CD14-positive monocyte (primary cell): ENCODE measurements at regions not wholly inside any gene's neighbourhood (a gene's known extent, or its start where the extent isn't known, plus 50 kb on each side); places are given as distances from the start of the nearest gene placed in this dataset.

Experiments used
- DNase-seq, 3 donors: peaks; one replicate each; pipeline ENCODE4 v3.0.0-alpha.2; 2011 to 2022
- H2AFZ ChIP-seq: 2 replicates; pipeline ENCODE4 v1.6.0; 2012; ENCODE audit warnings: mild to moderate bottlenecking, low read depth, low read length, inconsistent platforms; ENCODE audit not compliant: insufficient read depth, poor library complexity, severe bottlenecking
- H3K27ac ChIP-seq, 2 donors: 1 replicate in 1 of 2; 2 replicates in 1 of 2; pipeline ENCODE4 v1.5.1; 2012 to 2013; ENCODE audit warnings: low read length in 2 of 2, control low read depth in 1 of 2, inconsistent platforms in 1 of 2, low read depth in 1 of 2, mild to moderate bottlenecking in 1 of 2
- H3K27me3 ChIP-seq, 2 donors: one replicate each; pipeline versions ENCODE4 v1.6.0 to v1.6.1; 2011 to 2013; ENCODE audit warnings: low read length in 2 of 2; ENCODE audit not compliant: control insufficient read depth in 2 of 2, insufficient read depth in 2 of 2
- H3K36me3 ChIP-seq, 2 donors: replicated peaks in 1 of 2; 1 replicate in 1 of 2; 2 replicates in 1 of 2; pipeline versions ENCODE4 v1.5.1 to v1.6.1; 2012 to 2013; ENCODE audit warnings: low read length in 2 of 2, control low read depth in 1 of 2, inconsistent platforms in 1 of 2, mild to moderate bottlenecking in 1 of 2; ENCODE audit not compliant: insufficient read depth in 2 of 2, control insufficient read depth in 1 of 2
- H3K4me1 ChIP-seq, 2 donors: 1 replicate in 1 of 2; 2 replicates in 1 of 2; pipeline versions ENCODE4 v1.5.1 to v1.6.1; 2012 to 2013; ENCODE audit warnings: low read length in 2 of 2, control low read depth in 1 of 2, inconsistent platforms in 1 of 2, mild to moderate bottlenecking in 1 of 2, moderate library complexity in 1 of 2; ENCODE audit not compliant: insufficient read depth in 2 of 2, control insufficient read depth in 1 of 2
- H3K4me2 ChIP-seq: replicated peaks from 2 replicates; pipeline ENCODE3; 2012; ENCODE audit warnings: low read length, moderate library complexity, mild to moderate bottlenecking; ENCODE audit not compliant: poor library complexity, severe bottlenecking; ENCODE audit errors: extremely low read depth
- H3K4me3 ChIP-seq, 3 experiments: fragments of 200-600 bp in 1 of 3; sonication (generic) in 1 of 3; replicated peaks in 1 of 3; 1 replicate in 2 of 3; 2 replicates in 1 of 3; pipeline ENCODE4 v1.5.1; 2011 to 2013; ENCODE audit warnings: low read length in 3 of 3, mild to moderate bottlenecking in 3 of 3, control low read depth in 2 of 3, low read depth in 2 of 3, inconsistent platforms in 1 of 3, moderate library complexity in 1 of 3
- H3K79me2 ChIP-seq: 2 replicates; pipeline ENCODE4 v1.6.0; 2012; ENCODE audit warnings: mild to moderate bottlenecking, control low read depth, inconsistent platforms, low read length, moderate library complexity; ENCODE audit not compliant: insufficient read depth
- H3K9ac ChIP-seq: 2 replicates; pipeline ENCODE4 v1.6.0; 2017; ENCODE audit warnings: low read length, mild to moderate bottlenecking; ENCODE audit not compliant: insufficient read depth, poor library complexity, severe bottlenecking
- H3K9me3 ChIP-seq, 2 donors: replicated peaks in 1 of 2; 1 replicate in 1 of 2; 2 replicates in 1 of 2; pipeline versions ENCODE4 v1.5.1 to v1.6.1; 2012 to 2013; ENCODE audit warnings: low read length in 2 of 2, control low read depth in 1 of 2; ENCODE audit not compliant: control insufficient read depth in 1 of 2, insufficient read depth in 1 of 2
- H4K20me1 ChIP-seq: 2 replicates; pipeline ENCODE4 v1.6.0; 2012; ENCODE audit warnings: mild to moderate bottlenecking, low read length, control low read depth, moderate library complexity; ENCODE audit not compliant: insufficient read depth
- H3K27ac Mint-ChIP-seq, 7 donors: one replicate each; pipeline ENCODE4 v1.8.0; 2020; ENCODE audit warnings: mild to moderate bottlenecking in 7 of 7, mixed read lengths in 7 of 7, moderate library complexity in 6 of 7, inconsistent platforms in 2 of 7
- H3K27me3 Mint-ChIP-seq, 3 donors: one replicate each; pipeline ENCODE4 v1.8.0; 2021 to 2022; ENCODE audit warnings: low read depth in 3 of 3, mild to moderate bottlenecking in 3 of 3, mixed read lengths in 3 of 3, moderate library complexity in 3 of 3, inconsistent platforms in 1 of 3
- H3K36me3 Mint-ChIP-seq, 2 donors: one replicate each; pipeline ENCODE4 v1.8.0; 2020; ENCODE audit warnings: mixed read lengths in 2 of 2, inconsistent platforms in 1 of 2, mild to moderate bottlenecking in 1 of 2
- H3K4me1 Mint-ChIP-seq: one replicate; pipeline ENCODE4 v1.8.0; 2020; ENCODE audit warnings: mild to moderate bottlenecking, mixed read lengths
- H3K4me3 Mint-ChIP-seq, 2 donors: one replicate each; pipeline ENCODE4 v1.8.0; 2020; ENCODE audit warnings: mild to moderate bottlenecking in 2 of 2, mixed read lengths in 2 of 2, moderate library complexity in 1 of 2
- H3K9me3 Mint-ChIP-seq, 7 donors: one replicate each; pipeline ENCODE4 v1.8.0; 2020 to 2022; ENCODE audit warnings: mixed read lengths in 7 of 7, mild to moderate bottlenecking in 6 of 7, moderate library complexity in 6 of 7, inconsistent platforms in 2 of 7
- WGBS: methylation state at CpG from one replicate; pipeline ENCODE4 v1.1.5; 2013; ENCODE audit warnings: missing lambda C conversion rate; ENCODE audit not compliant: insufficient coverage; 5-methylcytosine and 5-hydroxymethylcytosine counted together
- intact Hi-C, 2 donors: fragments of 100-400 bp; cut with micrococcal nuclease; formaldehyde crosslinking; loops; one replicate each; pipeline versions ENCODE4 v1.15.0 to v1.15.1; 2023
- TF ChIP-seq, protein P1 (sequence below): fragments of 200-600 bp; IDR thresholded peaks from one replicate; pipeline ENCODE4 v1.8.0; 2022; ENCODE audit warnings: antibody characterized with exemption, mild to moderate bottlenecking

DNA sequence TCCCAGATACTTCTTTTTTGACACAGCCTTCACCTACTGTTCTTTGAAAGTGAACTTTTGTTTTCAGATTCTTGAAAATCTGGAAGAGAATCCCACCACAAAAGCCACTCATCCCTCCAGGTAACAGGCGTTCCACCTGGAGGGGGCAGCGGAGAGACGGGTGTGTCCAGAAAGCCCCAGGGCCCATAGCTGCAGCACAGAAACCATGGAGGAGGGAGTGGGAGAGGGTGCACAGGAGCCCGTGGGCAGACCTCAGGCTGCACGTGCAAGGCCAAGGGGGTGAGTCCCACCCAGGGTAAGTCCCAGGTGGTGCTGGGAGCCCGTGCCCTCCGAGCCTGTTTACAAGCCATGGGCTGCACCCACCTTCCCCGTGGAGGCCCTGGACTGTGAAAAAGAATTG lies 86.5 kb downstream of the PSMG1 start:
- H3K27ac ChIP-seq, result peak overlapping the region; percentile 80 to 88

DNA sequence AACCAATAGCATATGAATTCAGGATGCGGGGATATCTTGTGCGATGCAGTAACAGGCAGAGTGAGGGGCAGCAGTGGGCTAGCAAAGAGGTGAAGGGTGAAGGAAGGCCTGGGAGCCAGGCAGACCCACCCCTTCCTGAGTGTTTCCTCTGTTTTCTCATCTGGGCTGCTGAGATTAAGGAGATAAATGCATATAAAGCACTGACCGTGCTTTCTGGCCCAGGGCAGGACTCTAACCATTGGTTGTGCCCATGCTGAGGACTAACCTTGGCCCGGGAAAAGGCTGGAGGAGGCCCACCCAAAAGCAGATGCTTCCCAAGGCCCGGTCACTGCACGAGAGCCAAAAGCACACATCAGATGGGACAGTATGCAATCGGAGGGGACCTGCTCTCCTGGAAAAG lies 87.6 kb downstream of the PSMG1 start:
- Histone ChIP-seq H2AFZ (no peak overlapping the region), H3K4me3 (peak overlapping the region in 1 of 3 experiments; percentile 29), H4K20me1 (no peaks in the 10 kb centered on the region), H3K27ac (peak overlapping the region in 1 of 2 donors; percentile 86), H3K36me3 (no peaks in the 10 kb centered on the region), H3K4me1 (peaks cover 70 to 74% of the 10 kb centered on the region in 2 donors), H3K79me2 (no peaks in the 10 kb centered on the region), H3K27me3 (no peaks in the 10 kb centered on the region), H3K4me2 (peak overlapping the region; percentile 63), H3K9ac (no peak overlapping the region), H3K9me3 (no peaks in the 10 kb centered on the region)
- no peak overlapping the region for H3K4me3 Mint-ChIP-seq
- peaks cover 0 to 2% (median 0%) of the 10 kb centered on the region in 3 donors for H3K27me3 Mint-ChIP-seq
- TF ChIP-seq, protein P1, sequence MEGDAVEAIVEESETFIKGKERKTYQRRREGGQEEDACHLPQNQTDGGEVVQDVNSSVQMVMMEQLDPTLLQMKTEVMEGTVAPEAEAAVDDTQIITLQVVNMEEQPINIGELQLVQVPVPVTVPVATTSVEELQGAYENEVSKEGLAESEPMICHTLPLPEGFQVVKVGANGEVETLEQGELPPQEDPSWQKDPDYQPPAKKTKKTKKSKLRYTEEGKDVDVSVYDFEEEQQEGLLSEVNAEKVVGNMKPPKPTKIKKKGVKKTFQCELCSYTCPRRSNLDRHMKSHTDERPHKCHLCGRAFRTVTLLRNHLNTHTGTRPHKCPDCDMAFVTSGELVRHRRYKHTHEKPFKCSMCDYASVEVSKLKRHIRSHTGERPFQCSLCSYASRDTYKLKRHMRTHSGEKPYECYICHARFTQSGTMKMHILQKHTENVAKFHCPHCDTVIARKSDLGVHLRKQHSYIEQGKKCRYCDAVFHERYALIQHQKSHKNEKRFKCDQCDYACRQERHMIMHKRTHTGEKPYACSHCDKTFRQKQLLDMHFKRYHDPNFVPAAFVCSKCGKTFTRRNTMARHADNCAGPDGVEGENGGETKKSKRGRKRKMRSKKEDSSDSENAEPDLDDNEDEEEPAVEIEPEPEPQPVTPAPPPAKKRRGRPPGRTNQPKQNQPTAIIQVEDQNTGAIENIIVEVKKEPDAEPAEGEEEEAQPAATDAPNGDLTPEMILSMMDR, result no peak
- peaks cover 76% of the 10 kb centered on the region for H3K4me1 Mint-ChIP-seq
- WGBS, result 64% methylated on average over 5 of the region's 7 CpGs
- DNase-seq, result no peak
- intact Hi-C loops, result loop anchor here (2.0 to 10.0 kb wide), 4 partner anchors 17 to 288 kb away; partner anchors contain the start of gene ETS2 (in 1 of the 2)
- H3K27ac Mint-ChIP-seq, result peak overlapping the region in 6 of 7 donors; percentile 98 to 100 (median 99)
- peaks cover 0 to 2% (median 0%) of the 10 kb centered on the region in 7 donors for H3K9me3 Mint-ChIP-seq
- peaks cover 0 to 4% of the 10 kb centered on the region in 2 donors for H3K36me3 Mint-ChIP-seq

More for the DNA sequence above, 86.5 kb downstream of the PSMG1 start:
- Histone ChIP-seq H3K4me2 (no peak overlapping the region), H3K79me2 (no peaks in the 10 kb centered on the region), H3K4me3 (peak overlapping the region in 1 of 3 experiments; percentile 24), H3K36me3 (no peaks in the 10 kb centered on the region), H3K9ac (no peak overlapping the region), H4K20me1 (no peaks in the 10 kb centered on the region), H3K27me3 (no peaks in the 10 kb centered on the region), H3K4me1 (peaks cover 62 to 66% of the 10 kb centered on the region in 2 donors), H3K9me3 (no peaks in the 10 kb centered on the region), H2AFZ (no peak overlapping the region)
- Mint-ChIP-seq H3K36me3 (peaks cover 0 to 4% of the 10 kb centered on the region in 2 donors), H3K4me1 (peaks cover 73% of the 10 kb centered on the region), H3K9me3 (peaks cover 0 to 2% (median 0%) of the 10 kb centered on the region in 7 donors), H3K27me3 (peaks cover 0 to 2% (median 0%) of the 10 kb centered on the region in 3 donors), H3K4me3 (no peak overlapping the region), H3K27ac (peak overlapping the region; percentile 93 to 100 (median 98))
- intact Hi-C loops, result loop anchor here (5.0 to 10.0 kb wide), 3 partner anchors 89 to 289 kb away; partner anchors contain the start of gene ETS2 (in 1 of the 2)
- TF ChIP-seq, protein P1, result no peak
- WGBS, result 96% methylated on average over 5 of the region's 8 CpGs
- DNase-seq, result no peak
